GM21717 (cell line): ENCODE measurements at regions not wholly inside any gene's neighbourhood (a gene's known extent, or its start where the extent isn't known, plus 50 kb on each side); places are given as distances from the start of the nearest gene placed in this dataset.

ENCODE experiments used
- ATAC-seq: cut with Tn5 transposase; IDR thresholded peaks from one replicate; pipeline ENCODE4 v1.9.1; 2021; ENCODE audit warnings: mild to moderate bottlenecking, moderate library complexity; ENCODE audit not compliant: unreplicated experiment

GRCh38 chr6:148652205-148652604 is 94.6 kb upstream of the UST start:
- no peak for ATAC-seq

DNA sequence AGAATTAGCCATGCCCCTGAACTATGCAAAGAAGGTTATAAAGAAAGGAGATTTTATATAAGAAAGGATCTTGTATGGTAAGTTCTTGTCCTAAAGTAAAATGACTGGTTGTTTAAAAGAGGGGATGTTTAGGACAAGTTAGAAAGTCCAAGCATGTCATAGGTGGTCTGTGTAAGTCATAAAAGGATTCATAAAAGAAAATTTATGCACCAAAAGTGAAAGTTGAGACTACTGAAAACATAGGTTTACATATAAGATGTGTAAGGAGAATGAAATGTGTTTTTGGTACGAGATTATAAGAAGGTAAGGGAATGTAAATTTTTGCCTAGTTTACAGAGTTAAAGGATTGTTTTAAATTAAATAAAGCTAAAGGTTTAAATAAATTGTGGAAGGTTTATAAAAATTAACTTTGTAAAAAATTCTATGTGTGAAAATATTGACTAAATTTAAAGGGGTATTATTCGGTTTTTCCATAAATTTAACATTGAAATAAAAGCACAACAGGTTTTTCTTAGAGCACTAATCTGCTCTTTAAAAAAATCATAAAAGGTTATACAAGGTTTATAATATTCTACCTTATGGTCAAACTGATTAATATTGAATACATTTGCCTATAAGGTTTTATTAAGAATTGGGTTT is 93.6 kb upstream of the UST start:
- no peak for ATAC-seq

- ATAC-seq: no peak
Measured at GRCh38 chr6:148657048-148657447, 89.8 kb upstream of the UST start.

- ATAC-seq: no peak
Measured at GRCh38 chr6:148658681-148659430, 88.0 kb upstream of the UST start.

GRCh38 chr6:148667395-148667794 is 79.4 kb upstream of the UST start:
- ATAC-seq: no peak

- ATAC-seq: no peak
Measured at GRCh38 chr6:148671085-148671484, 75.7 kb upstream of the UST start.

DNA sequence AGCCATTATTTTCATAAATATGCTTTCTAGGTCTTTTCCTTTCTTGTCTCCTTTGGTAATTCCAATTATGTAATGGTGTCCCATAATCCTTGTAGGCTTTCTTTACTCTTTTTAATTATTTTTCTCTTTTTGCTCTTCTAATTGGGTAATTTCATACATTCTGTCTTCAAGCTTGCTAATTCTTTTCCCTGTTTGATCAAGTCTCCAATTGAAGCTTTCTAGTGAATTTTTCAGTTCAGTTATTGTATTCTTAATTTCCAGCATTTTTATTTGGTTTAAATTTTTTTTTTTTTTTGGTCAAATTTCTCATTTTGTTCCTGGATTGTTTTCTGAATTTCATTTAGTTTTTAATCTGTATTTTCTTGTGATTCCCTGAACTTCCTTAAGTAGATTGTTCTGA is 74.9 kb upstream of the UST start:
- no peak for ATAC-seq

DNA sequence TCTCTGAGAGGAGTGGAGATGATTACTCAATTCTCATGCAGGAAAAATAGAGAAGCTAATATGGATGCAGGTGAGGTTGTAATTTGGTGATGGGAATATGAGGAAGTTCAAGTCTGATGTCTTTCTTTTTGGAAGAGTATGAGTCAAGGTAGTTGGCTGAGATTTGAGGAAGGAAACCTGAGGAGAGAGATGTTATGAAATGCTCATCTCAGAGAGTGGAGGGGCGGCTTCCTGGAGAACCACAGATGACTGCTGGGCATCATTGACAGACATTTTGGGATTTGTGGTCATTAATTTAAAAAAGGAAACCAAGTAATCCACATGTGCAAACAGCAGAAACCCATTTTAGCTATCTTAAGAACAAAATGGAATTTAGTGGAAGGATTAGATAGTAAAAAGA is 72.5 kb upstream of the UST start:
- ATAC-seq: no peak

DNA sequence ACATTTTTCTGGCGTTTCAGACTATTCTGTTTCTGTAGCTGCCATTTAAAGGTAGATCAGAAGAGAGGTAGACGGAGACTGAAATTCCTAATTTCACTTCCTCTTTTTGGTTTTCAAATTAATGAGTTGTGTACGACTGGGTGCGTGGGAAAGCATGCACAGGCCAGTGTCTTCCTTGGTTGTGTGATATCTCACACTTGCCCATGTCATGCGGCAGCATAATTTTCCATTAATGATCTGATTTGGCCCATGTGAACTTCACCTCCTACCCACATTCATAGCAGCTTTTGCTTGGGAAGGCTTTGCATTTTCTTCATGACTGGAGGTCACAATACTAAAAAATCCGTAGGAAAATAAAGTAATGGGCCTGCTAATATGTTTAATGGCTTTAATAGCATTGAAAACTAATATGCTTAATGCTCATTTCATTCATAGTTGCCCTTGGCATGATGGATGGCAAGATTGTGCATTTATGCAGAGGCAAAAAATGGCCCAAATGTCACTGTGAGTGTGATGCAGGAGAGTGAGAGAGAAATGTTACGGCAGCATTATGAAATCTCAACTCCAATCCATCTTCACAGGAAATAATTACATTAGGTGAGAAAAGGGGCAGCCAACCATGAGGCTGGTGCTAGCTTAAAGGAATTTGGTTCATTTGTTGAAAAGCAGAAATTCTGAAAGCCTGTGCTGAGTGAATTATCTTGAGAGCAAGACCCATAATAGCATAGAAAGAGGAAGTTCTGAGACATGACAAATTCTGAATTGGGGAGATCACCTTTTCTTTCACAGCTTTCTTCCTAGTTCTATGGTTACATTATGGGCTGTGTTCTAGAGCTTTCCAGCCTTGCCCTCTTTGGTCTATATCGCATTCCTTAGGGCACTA is 69.0 kb upstream of the UST start:
- peak; percentile 90 for ATAC-seq

GRCh38 chr6:148678682-148679081 is 68.1 kb upstream of the UST start:
- ATAC-seq: no peak

GRCh38 chr6:148681666-148682065 is 65.2 kb upstream of the UST start:
- no peak for ATAC-seq

GRCh38 chr6:148682252-148682651 is 64.6 kb upstream of the UST start:
- no peak for ATAC-seq

- ATAC-seq: no peak
Measured at GRCh38 chr6:148682990-148683389, 63.8 kb upstream of the UST start.

GRCh38 chr6:148689168-148689567 is 57.7 kb upstream of the UST start:
- ATAC-seq: no peak

GRCh38 chr6:148693882-148694484 is 52.8 kb upstream of the UST start:
- ATAC-seq: peak; percentile 56
